ENCODE measurements at regions not wholly inside any gene's neighbourhood (a gene's known extent, or its start where the extent isn't known, plus 50 kb on each side); places are given as distances from the start of the nearest gene placed in this dataset.
"Not testable (repeated sequence)": the region's sequence is repeated elsewhere in the genome, so short reads cannot be mapped to it uniquely, and the experiment has no call there.

DNA sequence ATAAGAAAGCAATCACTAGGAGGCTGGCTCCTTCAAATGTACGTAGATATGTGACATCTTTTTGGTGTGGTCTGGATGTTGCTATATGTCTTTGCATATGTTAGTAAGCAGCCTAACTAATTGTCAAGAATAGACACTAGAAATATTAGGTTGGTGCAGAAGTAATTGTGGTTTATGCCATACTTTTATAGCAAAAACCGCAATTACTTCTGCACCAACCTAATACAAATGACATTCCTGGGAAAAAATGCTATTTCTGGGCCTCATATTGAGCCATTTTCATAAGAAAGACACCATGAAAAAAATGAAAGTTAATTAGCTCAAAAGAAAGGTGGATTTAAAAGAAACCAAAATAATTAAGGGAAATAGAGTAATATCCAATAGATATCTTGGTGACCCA, 555.8 kb downstream of the ZNF385D start:
- TF ChIP-seq, protein P1, sequence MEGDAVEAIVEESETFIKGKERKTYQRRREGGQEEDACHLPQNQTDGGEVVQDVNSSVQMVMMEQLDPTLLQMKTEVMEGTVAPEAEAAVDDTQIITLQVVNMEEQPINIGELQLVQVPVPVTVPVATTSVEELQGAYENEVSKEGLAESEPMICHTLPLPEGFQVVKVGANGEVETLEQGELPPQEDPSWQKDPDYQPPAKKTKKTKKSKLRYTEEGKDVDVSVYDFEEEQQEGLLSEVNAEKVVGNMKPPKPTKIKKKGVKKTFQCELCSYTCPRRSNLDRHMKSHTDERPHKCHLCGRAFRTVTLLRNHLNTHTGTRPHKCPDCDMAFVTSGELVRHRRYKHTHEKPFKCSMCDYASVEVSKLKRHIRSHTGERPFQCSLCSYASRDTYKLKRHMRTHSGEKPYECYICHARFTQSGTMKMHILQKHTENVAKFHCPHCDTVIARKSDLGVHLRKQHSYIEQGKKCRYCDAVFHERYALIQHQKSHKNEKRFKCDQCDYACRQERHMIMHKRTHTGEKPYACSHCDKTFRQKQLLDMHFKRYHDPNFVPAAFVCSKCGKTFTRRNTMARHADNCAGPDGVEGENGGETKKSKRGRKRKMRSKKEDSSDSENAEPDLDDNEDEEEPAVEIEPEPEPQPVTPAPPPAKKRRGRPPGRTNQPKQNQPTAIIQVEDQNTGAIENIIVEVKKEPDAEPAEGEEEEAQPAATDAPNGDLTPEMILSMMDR (IDR thresholded peaks at IDR 0.05): no peak
- Histone ChIP-seq H3K4me2 (replicated peaks; ENCODE audit: extremely low read depth, low read length, poor library complexity, severe bottlenecking) (no peak overlapping the region), H3K9ac (ENCODE audit: insufficient read depth, low read length, poor library complexity, severe bottlenecking) (no peak overlapping the region), H2AFZ (ENCODE audit: insufficient read depth, low read depth, low read length, poor library complexity, severe bottlenecking) (no peak overlapping the region), H3K36me3 (replicated peaks in 1 of 2; ENCODE audit: control insufficient read depth in 1 of 2, insufficient read depth in 2 of 2, low read length in 2 of 2) (no peaks in the 10 kb centered on the region), H3K27ac (ENCODE audit: low read depth in 1 of 2, low read length in 2 of 2) (no peak overlapping the region), H4K20me1 (ENCODE audit: insufficient read depth, low read length) (no peaks in the 10 kb centered on the region), H3K27me3 (ENCODE audit: control insufficient read depth in 2 of 2, insufficient read depth in 2 of 2, low read length in 2 of 2) (no peaks in the 10 kb centered on the region), H3K4me3 (replicated peaks in 1 of 3; ENCODE audit: low read depth in 2 of 3, low read length in 3 of 3) (no peak overlapping the region), H3K79me2 (ENCODE audit: insufficient read depth, low read length) (no peaks in the 10 kb centered on the region), H3K4me1 (ENCODE audit: control insufficient read depth in 1 of 2, insufficient read depth in 2 of 2, low read length in 2 of 2) (no peaks in the 10 kb centered on the region), H3K9me3 (replicated peaks in 1 of 2; ENCODE audit: control insufficient read depth in 1 of 2, insufficient read depth in 1 of 2, low read length in 2 of 2) (peaks cover 0 to 13% of the 10 kb centered on the region in 2 donors)
- WGBS (ENCODE audit: insufficient coverage): no CpG with 5 or more reads among the region's 2 CpGs
- no peak overlapping the region for H3K27ac Mint-ChIP-seq
- no peak overlapping the region for H3K4me3 Mint-ChIP-seq
- peaks cover 8 to 15% (median 13%) of the 10 kb centered on the region in 7 donors for H3K9me3 Mint-ChIP-seq
- H3K36me3 Mint-ChIP-seq: no peaks in the 10 kb centered on the region
- H3K4me1 Mint-ChIP-seq: no peaks in the 10 kb centered on the region
- H3K27me3 Mint-ChIP-seq (ENCODE audit: low read depth in 3 of 3): peaks cover 0 to 2% (median 0%) of the 10 kb centered on the region in 3 donors
- no peak for DNase-seq
- intact Hi-C loops (cut with micrococcal nuclease): no loop called here

DNA sequence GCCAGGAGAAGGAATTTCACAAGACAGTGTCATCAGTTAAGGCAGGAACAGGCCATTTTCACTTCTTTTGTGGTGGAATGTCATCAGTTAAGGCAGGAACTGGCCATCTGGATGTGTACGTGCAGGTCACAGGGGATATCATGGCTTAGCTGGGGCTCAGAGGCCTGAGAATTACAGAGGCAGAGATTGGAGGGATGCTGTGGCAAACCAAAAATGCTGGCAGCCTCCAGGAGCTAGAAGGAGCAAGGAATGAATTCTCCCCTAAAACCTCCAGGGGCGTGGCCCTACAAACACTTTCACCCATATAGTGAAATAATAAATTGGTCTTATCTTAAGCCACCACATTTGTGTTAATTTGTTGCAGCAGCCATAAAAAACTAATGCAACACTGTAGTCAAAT, 557.0 kb downstream of the ZNF385D start:
- H3K27me3 Mint-ChIP-seq (ENCODE audit: low read depth in 3 of 3); H3K4me3 Mint-ChIP-seq; intact Hi-C loops (cut with micrococcal nuclease); H2AFZ ChIP-seq (ENCODE audit: insufficient read depth, low read depth, low read length, poor library complexity, severe bottlenecking); H3K4me1 ChIP-seq (ENCODE audit: control insufficient read depth in 1 of 2, insufficient read depth in 2 of 2, low read length in 2 of 2); H3K79me2 ChIP-seq (ENCODE audit: insufficient read depth, low read length); H3K36me3 ChIP-seq (replicated peaks in 1 of 2; ENCODE audit: control insufficient read depth in 1 of 2, insufficient read depth in 2 of 2, low read length in 2 of 2); H3K27ac ChIP-seq (ENCODE audit: low read depth in 1 of 2, low read length in 2 of 2); H3K27me3 ChIP-seq (ENCODE audit: control insufficient read depth in 2 of 2, insufficient read depth in 2 of 2, low read length in 2 of 2); H3K4me3 ChIP-seq (replicated peaks in 1 of 3; ENCODE audit: low read depth in 2 of 3, low read length in 3 of 3); H3K36me3 Mint-ChIP-seq; DNase-seq; H3K9ac ChIP-seq (ENCODE audit: insufficient read depth, low read length, poor library complexity, severe bottlenecking); H4K20me1 ChIP-seq (ENCODE audit: insufficient read depth, low read length); H3K4me1 Mint-ChIP-seq; H3K4me2 ChIP-seq (replicated peaks; ENCODE audit: extremely low read depth, low read length, poor library complexity, severe bottlenecking); H3K27ac Mint-ChIP-seq: not testable (repeated sequence)
- peaks cover 8 to 15% (median 11%) of the 10 kb centered on the region in 7 donors for H3K9me3 Mint-ChIP-seq
- WGBS (ENCODE audit: insufficient coverage): 67% methylated on average over 1 of the region's 2 CpGs
- peaks cover 0 to 13% of the 10 kb centered on the region in 2 donors for H3K9me3 ChIP-seq (replicated peaks in 1 of 2; ENCODE audit: control insufficient read depth in 1 of 2, insufficient read depth in 1 of 2, low read length in 2 of 2)

Data from CD14-positive monocyte (primary cell).